ENCODE measurements at regions not wholly inside any gene's neighbourhood (a gene's known extent, or its start where the extent isn't known, plus 50 kb on each side); places are given as distances from the start of the nearest gene placed in this dataset.

DNA sequence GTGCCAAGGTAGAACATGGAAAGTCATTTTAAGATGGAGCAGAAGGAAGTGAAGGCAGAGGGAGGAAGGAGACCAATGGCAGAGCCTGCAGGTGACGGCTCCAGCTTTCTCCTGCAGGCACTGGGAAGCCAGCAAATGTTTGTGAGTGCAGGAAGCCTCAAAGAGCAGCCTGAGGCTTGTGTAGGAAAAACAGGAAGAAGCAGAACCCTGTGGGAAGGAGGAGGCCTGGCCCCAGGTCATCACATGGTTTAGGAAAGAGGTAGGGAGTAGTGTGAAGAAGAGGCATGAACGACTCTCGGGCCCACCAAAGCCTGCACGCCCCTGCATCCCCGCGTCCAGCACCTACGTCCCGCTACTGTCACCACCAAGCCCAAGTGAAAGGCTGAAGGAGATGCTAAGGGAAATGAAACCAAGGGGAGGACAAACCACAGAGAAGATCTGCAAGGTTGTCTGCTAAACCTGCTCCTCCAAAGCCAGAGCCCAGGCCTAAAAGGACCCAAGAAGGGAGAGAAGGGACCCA lies 151.5 kb downstream of the CHST1 start:
- no peak for DNase-seq (ENCODE audit: low read depth in 1 of 2, low spot score in 1 of 2)
- no peak overlapping the region for H3K27ac ChIP-seq (replicated peaks)
- H3K27me3 ChIP-seq (ENCODE audit: insufficient read depth, poor library complexity, severe bottlenecking): no peaks in the 10 kb centered on the region

GRCh38 chr11:45512471-45513148 lies 152.8 kb downstream of the CHST1 start:
- no peak for DNase-seq (ENCODE audit: low read depth in 1 of 2, low spot score in 1 of 2)
- no peaks in the 10 kb centered on the region for H3K27me3 ChIP-seq (ENCODE audit: insufficient read depth, poor library complexity, severe bottlenecking)
- TF ChIP-seq, protein P1, sequence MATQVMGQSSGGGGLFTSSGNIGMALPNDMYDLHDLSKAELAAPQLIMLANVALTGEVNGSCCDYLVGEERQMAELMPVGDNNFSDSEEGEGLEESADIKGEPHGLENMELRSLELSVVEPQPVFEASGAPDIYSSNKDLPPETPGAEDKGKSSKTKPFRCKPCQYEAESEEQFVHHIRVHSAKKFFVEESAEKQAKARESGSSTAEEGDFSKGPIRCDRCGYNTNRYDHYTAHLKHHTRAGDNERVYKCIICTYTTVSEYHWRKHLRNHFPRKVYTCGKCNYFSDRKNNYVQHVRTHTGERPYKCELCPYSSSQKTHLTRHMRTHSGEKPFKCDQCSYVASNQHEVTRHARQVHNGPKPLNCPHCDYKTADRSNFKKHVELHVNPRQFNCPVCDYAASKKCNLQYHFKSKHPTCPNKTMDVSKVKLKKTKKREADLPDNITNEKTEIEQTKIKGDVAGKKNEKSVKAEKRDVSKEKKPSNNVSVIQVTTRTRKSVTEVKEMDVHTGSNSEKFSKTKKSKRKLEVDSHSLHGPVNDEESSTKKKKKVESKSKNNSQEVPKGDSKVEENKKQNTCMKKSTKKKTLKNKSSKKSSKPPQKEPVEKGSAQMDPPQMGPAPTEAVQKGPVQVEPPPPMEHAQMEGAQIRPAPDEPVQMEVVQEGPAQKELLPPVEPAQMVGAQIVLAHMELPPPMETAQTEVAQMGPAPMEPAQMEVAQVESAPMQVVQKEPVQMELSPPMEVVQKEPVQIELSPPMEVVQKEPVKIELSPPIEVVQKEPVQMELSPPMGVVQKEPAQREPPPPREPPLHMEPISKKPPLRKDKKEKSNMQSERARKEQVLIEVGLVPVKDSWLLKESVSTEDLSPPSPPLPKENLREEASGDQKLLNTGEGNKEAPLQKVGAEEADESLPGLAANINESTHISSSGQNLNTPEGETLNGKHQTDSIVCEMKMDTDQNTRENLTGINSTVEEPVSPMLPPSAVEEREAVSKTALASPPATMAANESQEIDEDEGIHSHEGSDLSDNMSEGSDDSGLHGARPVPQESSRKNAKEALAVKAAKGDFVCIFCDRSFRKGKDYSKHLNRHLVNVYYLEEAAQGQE (IDR thresholded peaks at IDR 0.05; ENCODE audit: insufficient replicate concordance, low read depth): no peak
- no peak for TF ChIP-seq POLR2AphosphoS5 (IDR thresholded peaks at IDR 0.05; ENCODE audit: low read depth)
- TF ChIP-seq, protein P2, sequence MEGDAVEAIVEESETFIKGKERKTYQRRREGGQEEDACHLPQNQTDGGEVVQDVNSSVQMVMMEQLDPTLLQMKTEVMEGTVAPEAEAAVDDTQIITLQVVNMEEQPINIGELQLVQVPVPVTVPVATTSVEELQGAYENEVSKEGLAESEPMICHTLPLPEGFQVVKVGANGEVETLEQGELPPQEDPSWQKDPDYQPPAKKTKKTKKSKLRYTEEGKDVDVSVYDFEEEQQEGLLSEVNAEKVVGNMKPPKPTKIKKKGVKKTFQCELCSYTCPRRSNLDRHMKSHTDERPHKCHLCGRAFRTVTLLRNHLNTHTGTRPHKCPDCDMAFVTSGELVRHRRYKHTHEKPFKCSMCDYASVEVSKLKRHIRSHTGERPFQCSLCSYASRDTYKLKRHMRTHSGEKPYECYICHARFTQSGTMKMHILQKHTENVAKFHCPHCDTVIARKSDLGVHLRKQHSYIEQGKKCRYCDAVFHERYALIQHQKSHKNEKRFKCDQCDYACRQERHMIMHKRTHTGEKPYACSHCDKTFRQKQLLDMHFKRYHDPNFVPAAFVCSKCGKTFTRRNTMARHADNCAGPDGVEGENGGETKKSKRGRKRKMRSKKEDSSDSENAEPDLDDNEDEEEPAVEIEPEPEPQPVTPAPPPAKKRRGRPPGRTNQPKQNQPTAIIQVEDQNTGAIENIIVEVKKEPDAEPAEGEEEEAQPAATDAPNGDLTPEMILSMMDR (IDR thresholded peaks at IDR 0.05; ENCODE audit: insufficient read depth, low read length): no peak
- TF ChIP-seq SPI1 (IDR thresholded peaks at IDR 0.05; ENCODE audit: borderline replicate concordance, low read depth): no peak
- TF ChIP-seq GABPA (IDR thresholded peaks at IDR 0.05; ENCODE audit: low read depth): no peak
- H3K4me3 ChIP-seq (replicated peaks; ENCODE audit: insufficient read depth, low read length): no peak overlapping the region
- no peak overlapping the region for H3K27ac ChIP-seq (replicated peaks)

More for the DNA sequence above, 151.5 kb downstream of the CHST1 start:
- no peak overlapping the region for H3K4me3 ChIP-seq (replicated peaks; ENCODE audit: insufficient read depth, low read length)
- TF ChIP-seq GABPA (IDR thresholded peaks at IDR 0.05; ENCODE audit: low read depth): no peak
- no peak for TF ChIP-seq POLR2AphosphoS5 (IDR thresholded peaks at IDR 0.05; ENCODE audit: low read depth)
- TF ChIP-seq SPI1 (IDR thresholded peaks at IDR 0.05; ENCODE audit: borderline replicate concordance, low read depth): no peak
- TF ChIP-seq, protein P1 (IDR thresholded peaks at IDR 0.05; ENCODE audit: insufficient replicate concordance, low read depth): no peak
- TF ChIP-seq, protein P2 (IDR thresholded peaks at IDR 0.05; ENCODE audit: insufficient read depth, low read length): no peak

- DNase-seq (ENCODE audit: low read depth in 1 of 2, low spot score in 1 of 2): no peak
- Histone ChIP-seq H3K27ac (replicated peaks) (no peak overlapping the region), H3K27me3 (ENCODE audit: insufficient read depth, poor library complexity, severe bottlenecking) (no peaks in the 10 kb centered on the region), H3K4me3 (replicated peaks; ENCODE audit: insufficient read depth, low read length) (no peak overlapping the region)
- no peak for TF ChIP-seq GABPA (IDR thresholded peaks at IDR 0.05; ENCODE audit: low read depth)
- TF ChIP-seq, protein P1 (IDR thresholded peaks at IDR 0.05; ENCODE audit: insufficient replicate concordance, low read depth): no peak
- TF ChIP-seq POLR2AphosphoS5 (IDR thresholded peaks at IDR 0.05; ENCODE audit: low read depth): no peak
- TF ChIP-seq SPI1 (IDR thresholded peaks at IDR 0.05; ENCODE audit: borderline replicate concordance, low read depth): no peak
- TF ChIP-seq, protein P2 (IDR thresholded peaks at IDR 0.05; ENCODE audit: insufficient read depth, low read length): no peak
Measured at GRCh38 chr11:45511566-45511965, 153.9 kb downstream of the CHST1 start.

Measured in HL-60 (cell line).